HEK293 (cell line): ENCODE measurements at regions not wholly inside any gene's neighbourhood (a gene's known extent, or its start where the extent isn't known, plus 50 kb on each side); places are given as distances from the start of the nearest gene placed in this dataset.

Experiments
- CTCF ChIA-PET: fragments of 350-600 bp; formaldehyde crosslinking; extraction: SDS; loops from one replicate; lab custom pipeline; 2021; ENCODE audit warnings: antibody characterized with exemption; lab: Yijun Ruan, JAX
- POLR2A ChIA-PET: fragments of 300-600 bp; formaldehyde crosslinking; extraction: SDS; loops from one replicate; lab custom pipeline; 2020; ENCODE audit warnings: antibody characterized with exemption, inconsistent platforms; lab: Yijun Ruan, JAX
- H3K27ac ChIP-seq: fragments of 200-500 bp; sonication (Bioruptor generic); 2 replicates; pipeline ENCODE4 v1.5.1; 2014; ENCODE audit warnings: low read depth, low read length, control low read depth, inconsistent platforms; ENCODE audit errors: extremely low read depth
- H3K36me3 ChIP-seq, 2 experiments: fragments of 200-500 bp in 1 of 2; sonication (Bioruptor generic) in 1 of 2; 1 replicate in 1 of 2; 2 replicates in 1 of 2; pipeline ENCODE4 v1.5.1; 2014 to 2017; ENCODE audit warnings: inconsistent platforms in 2 of 2, low read length in 2 of 2; ENCODE audit not compliant: control insufficient read depth in 2 of 2, insufficient read depth in 1 of 2
- H3K4me1 ChIP-seq: fragments of 200-500 bp; sonication (Bioruptor generic); 2 replicates; pipeline ENCODE4 v1.5.1; 2014; ENCODE audit warnings: mild to moderate bottlenecking, low read length, inconsistent platforms; ENCODE audit not compliant: control insufficient read depth, insufficient read depth
- H3K4me3 ChIP-seq: 2 replicates; pipeline ENCODE4 v1.5.1; 2011; ENCODE audit warnings: low read depth, mild to moderate bottlenecking, control low read depth, low read length, moderate library complexity
- H3K9me3 ChIP-seq: fragments of 200-500 bp; sonication (Bioruptor generic); 2 replicates; pipeline ENCODE4 v1.5.1; 2014; ENCODE audit warnings: low read depth, low read length, inconsistent platforms; ENCODE audit not compliant: control insufficient read depth, insufficient read depth
- HOXC10 ChIP-seq: sonication (generic); formaldehyde crosslinking; IDR thresholded peaks from 2 replicates; pipeline ENCODE4 v1.8.1; 2023; ENCODE audit warnings: mild to moderate bottlenecking, missing genetic modification reagents
- KLF8 ChIP-seq: fragments of 450-650 bp; formaldehyde crosslinking; IDR thresholded peaks from 2 replicates; pipeline ENCODE4 v1.5.1; 2016; ENCODE audit warnings: missing biosample characterization, missing genetic modification characterization
- MYNN ChIP-seq: fragments of 450-650 bp; formaldehyde crosslinking; IDR thresholded peaks from 2 replicates; pipeline ENCODE4 v1.5.1; 2016; ENCODE audit warnings: missing biosample characterization, missing genetic modification characterization, borderline replicate concordance
- PRDM1 ChIP-seq: fragments of 450-650 bp; formaldehyde crosslinking; IDR thresholded peaks from 2 replicates; pipeline ENCODE4; 2016; ENCODE audit warnings: missing biosample characterization, missing genetic modification characterization
- RBAK ChIP-seq: fragments of 450-650 bp; formaldehyde crosslinking; IDR thresholded peaks from 2 replicates; pipeline ENCODE4 v1.5.1; 2016; ENCODE audit warnings: missing biosample characterization, missing genetic modification characterization
- SP3 ChIP-seq: fragments of 450-650 bp; formaldehyde crosslinking; IDR thresholded peaks from 2 replicates; pipeline ENCODE4 v1.5.1; 2016; ENCODE audit warnings: missing biosample characterization, missing genetic modification characterization
- TCF7L2 ChIP-seq: IDR thresholded peaks from 2 replicates; pipeline ENCODE4 v1.6.1; 2011; ENCODE audit warnings: low read depth, mild to moderate bottlenecking, inconsistent platforms, low read length, moderate library complexity, borderline replicate concordance
- TRIM28 ChIP-seq: IDR thresholded peaks from 2 replicates; pipeline ENCODE4 v1.6.1; 2011; ENCODE audit warnings: low read length, control low read depth, borderline replicate concordance
- ZBTB1 ChIP-seq: fragments of 450-650 bp; formaldehyde crosslinking; IDR thresholded peaks from 2 replicates; pipeline ENCODE4 v1.5.1; 2016; ENCODE audit warnings: missing biosample characterization, missing genetic modification characterization
- ZBTB7A ChIP-seq: fragments of 450-650 bp; formaldehyde crosslinking; IDR thresholded peaks from 2 replicates; pipeline ENCODE4 v1.5.1; 2016; ENCODE audit warnings: low read depth, missing biosample characterization, missing genetic modification characterization
- ZFP3 ChIP-seq: fragments of 450-650 bp; formaldehyde crosslinking; IDR thresholded peaks from 2 replicates; pipeline ENCODE4 v1.5.1; 2016; ENCODE audit warnings: low read depth, missing biosample characterization, missing genetic modification characterization
- ZNF24 ChIP-seq: fragments of 450-650 bp; formaldehyde crosslinking; IDR thresholded peaks from 2 replicates; pipeline ENCODE4 v1.5.1; 2016; ENCODE audit warnings: missing biosample characterization, missing genetic modification characterization
- ZNF514 ChIP-seq: fragments of 450-650 bp; formaldehyde crosslinking; IDR thresholded peaks from 2 replicates; pipeline ENCODE4 v1.5.1; 2016; ENCODE audit warnings: missing biosample characterization, missing genetic modification characterization
- ZNF521 ChIP-seq: fragments of 450-650 bp; formaldehyde crosslinking; IDR thresholded peaks from 2 replicates; pipeline ENCODE4 v1.5.1; 2017; ENCODE audit warnings: missing biosample characterization, mild to moderate bottlenecking, missing genetic modification characterization
- ZNF544 ChIP-seq: fragments of 450-650 bp; formaldehyde crosslinking; IDR thresholded peaks from 2 replicates; pipeline ENCODE4 v1.5.0; 2017; ENCODE audit warnings: missing biosample characterization, missing genetic modification characterization
- ZNF571 ChIP-seq: fragments of 450-650 bp; formaldehyde crosslinking; IDR thresholded peaks from 2 replicates; pipeline ENCODE4 v1.5.0; 2017; ENCODE audit warnings: missing biosample characterization, missing genetic modification characterization
- ZNF610 ChIP-seq: fragments of 450-650 bp; formaldehyde crosslinking; IDR thresholded peaks from 2 replicates; pipeline ENCODE4 v1.5.1; 2016; ENCODE audit warnings: missing biosample characterization, missing genetic modification characterization, borderline replicate concordance
- ZNF654 ChIP-seq: fragments of 450-650 bp; formaldehyde crosslinking; IDR thresholded peaks from 2 replicates; pipeline ENCODE4 v1.5.1; 2016; ENCODE audit warnings: low read depth, missing biosample characterization, missing genetic modification characterization
- ZNF664 ChIP-seq: fragments of 450-650 bp; formaldehyde crosslinking; IDR thresholded peaks from 2 replicates; pipeline ENCODE4 v1.5.1; 2016; ENCODE audit warnings: missing biosample characterization, missing genetic modification characterization
- TF ChIP-seq, protein P1 (sequence below): fragments of 450-650 bp; formaldehyde crosslinking; IDR thresholded peaks from 2 replicates; pipeline ENCODE4 v1.5.1; 2017; ENCODE audit warnings: missing biosample characterization, missing genetic modification characterization
- TF ChIP-seq, protein P2 (sequence below): fragments of 450-650 bp; formaldehyde crosslinking; IDR thresholded peaks from 2 replicates; pipeline ENCODE4 v1.5.1; 2016; ENCODE audit warnings: missing biosample characterization, missing genetic modification characterization
- TF ChIP-seq, protein P3 (sequence below): fragments of 450-650 bp; formaldehyde crosslinking; IDR thresholded peaks from 2 replicates; pipeline ENCODE4 v1.5.1; 2016; ENCODE audit warnings: missing biosample characterization, missing genetic modification characterization
- TF ChIP-seq, protein P4 (sequence below): fragments of 450-650 bp; IDR thresholded peaks from 2 replicates; pipeline ENCODE4 v1.5.1; 2018; ENCODE audit warnings: missing biosample characterization, missing genetic modification characterization
- TF ChIP-seq, protein P5 (sequence below): fragments of 450-650 bp; formaldehyde crosslinking; IDR thresholded peaks from 2 replicates; pipeline ENCODE4 v1.5.1; 2016; ENCODE audit warnings: missing biosample characterization, missing genetic modification characterization

DNA sequence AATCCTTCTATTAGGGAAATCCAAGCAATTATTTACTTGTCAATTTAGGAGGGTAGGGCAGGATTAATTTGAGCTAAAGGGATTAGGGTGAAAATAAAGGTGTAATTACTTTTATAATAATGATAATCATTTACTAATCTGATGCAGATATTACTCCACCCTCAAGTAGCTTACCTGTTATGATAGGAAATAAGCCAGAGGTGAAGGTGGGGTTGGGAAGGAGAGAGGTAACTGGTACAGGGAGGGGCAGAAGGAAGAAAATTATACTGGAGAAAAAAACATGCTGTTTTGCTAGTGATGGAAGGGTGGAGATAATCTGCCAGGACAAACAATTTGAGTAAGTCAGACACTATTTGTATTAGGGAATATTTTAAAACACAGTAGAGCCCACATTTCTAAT, 157.7 kb downstream of the BARX2 start:
- ChIA-PET CTCF (interaction anchor here (0.6 kb wide), 1 partner anchor 155 kb away, joined by 3 read pairs; no protein-coding TSS in a partner anchor), POLR2A (no interaction called here)
- no peak overlapping the region for H3K4me3 ChIP-seq
- no peak for TF ChIP-seq MYNN (tag by site-specific recombination)
- no peak for TF ChIP-seq ZNF571 (tag by site-specific recombination)
- no peak for TF ChIP-seq SP3 (tag by site-specific recombination)
- TF ChIP-seq, protein P1, sequence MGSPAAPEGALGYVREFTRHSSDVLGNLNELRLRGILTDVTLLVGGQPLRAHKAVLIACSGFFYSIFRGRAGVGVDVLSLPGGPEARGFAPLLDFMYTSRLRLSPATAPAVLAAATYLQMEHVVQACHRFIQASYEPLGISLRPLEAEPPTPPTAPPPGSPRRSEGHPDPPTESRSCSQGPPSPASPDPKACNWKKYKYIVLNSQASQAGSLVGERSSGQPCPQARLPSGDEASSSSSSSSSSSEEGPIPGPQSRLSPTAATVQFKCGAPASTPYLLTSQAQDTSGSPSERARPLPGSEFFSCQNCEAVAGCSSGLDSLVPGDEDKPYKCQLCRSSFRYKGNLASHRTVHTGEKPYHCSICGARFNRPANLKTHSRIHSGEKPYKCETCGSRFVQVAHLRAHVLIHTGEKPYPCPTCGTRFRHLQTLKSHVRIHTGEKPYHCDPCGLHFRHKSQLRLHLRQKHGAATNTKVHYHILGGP (tag by site-specific recombination): no peak
- TF ChIP-seq, protein P2, sequence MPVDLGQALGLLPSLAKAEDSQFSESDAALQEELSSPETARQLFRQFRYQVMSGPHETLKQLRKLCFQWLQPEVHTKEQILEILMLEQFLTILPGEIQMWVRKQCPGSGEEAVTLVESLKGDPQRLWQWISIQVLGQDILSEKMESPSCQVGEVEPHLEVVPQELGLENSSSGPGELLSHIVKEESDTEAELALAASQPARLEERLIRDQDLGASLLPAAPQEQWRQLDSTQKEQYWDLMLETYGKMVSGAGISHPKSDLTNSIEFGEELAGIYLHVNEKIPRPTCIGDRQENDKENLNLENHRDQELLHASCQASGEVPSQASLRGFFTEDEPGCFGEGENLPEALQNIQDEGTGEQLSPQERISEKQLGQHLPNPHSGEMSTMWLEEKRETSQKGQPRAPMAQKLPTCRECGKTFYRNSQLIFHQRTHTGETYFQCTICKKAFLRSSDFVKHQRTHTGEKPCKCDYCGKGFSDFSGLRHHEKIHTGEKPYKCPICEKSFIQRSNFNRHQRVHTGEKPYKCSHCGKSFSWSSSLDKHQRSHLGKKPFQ: no peak
- TF ChIP-seq ZNF654 (tag by site-specific recombination): no peak
- TF ChIP-seq ZNF521: no peak
- no peak for TF ChIP-seq TRIM28
- no peak for TF ChIP-seq ZNF24 (tag by site-specific recombination)
- TF ChIP-seq RBAK (tag by site-specific recombination): no peak
- no peak for TF ChIP-seq ZNF514 (tag by site-specific recombination)
- H3K9me3 ChIP-seq: no peaks in the 10 kb centered on the region
- no peaks in the 10 kb centered on the region for H3K4me1 ChIP-seq
- H3K27ac ChIP-seq: no peak overlapping the region
- H3K36me3 ChIP-seq: no peaks in the 10 kb centered on the region

DNA sequence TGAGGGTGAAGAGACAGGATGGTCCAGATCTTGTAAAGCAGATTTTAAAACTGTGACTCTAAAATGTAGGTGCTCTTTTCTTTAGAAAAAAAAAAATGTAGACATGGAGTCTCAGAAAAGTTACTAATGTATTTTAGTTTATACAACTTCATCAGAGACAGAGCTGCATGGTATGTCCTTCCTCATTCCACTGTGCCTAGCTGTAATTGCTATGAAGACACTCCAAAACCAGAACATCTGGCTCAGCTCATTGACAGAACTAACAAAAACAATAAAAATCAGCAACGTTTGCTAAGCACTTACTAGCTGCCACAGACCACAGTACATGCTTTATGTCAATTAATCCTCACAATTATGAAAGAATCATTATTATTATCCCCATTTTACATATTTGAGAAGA, 160.7 kb downstream of the BARX2 start:
- no peaks in the 10 kb centered on the region for H3K9me3 ChIP-seq
- H3K27ac ChIP-seq: no peak overlapping the region
- TF ChIP-seq ZNF544 (tag by site-specific recombination): no peak
- no peak for TF ChIP-seq ZBTB7A (tag by site-specific recombination)
- TF ChIP-seq HOXC10: no peak
- no peak for TF ChIP-seq ZNF664 (tag by site-specific recombination)
- no peak for TF ChIP-seq ZFP3 (tag by site-specific recombination)
- TF ChIP-seq ZBTB1 (tag by site-specific recombination): no peak
- no peak for TF ChIP-seq ZNF610 (tag by site-specific recombination)
- TF ChIP-seq KLF8 (tag by site-specific recombination): no peak
- TF ChIP-seq, protein P3, sequence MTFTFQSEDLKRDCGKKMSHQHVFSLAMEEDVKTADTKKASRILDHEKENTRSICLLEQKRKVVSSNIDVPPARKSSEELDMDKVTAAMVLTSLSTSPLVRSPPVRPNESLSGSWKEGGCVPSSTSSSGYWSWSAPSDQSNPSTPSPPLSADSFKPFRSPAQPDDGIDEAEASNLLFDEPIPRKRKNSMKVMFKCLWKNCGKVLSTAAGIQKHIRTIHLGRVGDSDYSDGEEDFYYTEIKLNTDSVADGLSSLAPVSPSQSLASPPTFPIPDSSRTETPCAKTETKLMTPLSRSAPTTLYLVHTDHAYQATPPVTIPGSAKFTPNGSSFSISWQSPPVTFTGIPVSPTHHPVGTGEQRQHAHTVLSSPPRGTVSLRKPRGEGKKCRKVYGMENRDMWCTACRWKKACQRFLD (tag by site-specific recombination): no peak
- no peak for TF ChIP-seq ZNF24 (tag by site-specific recombination)
- TF ChIP-seq, protein P4, sequence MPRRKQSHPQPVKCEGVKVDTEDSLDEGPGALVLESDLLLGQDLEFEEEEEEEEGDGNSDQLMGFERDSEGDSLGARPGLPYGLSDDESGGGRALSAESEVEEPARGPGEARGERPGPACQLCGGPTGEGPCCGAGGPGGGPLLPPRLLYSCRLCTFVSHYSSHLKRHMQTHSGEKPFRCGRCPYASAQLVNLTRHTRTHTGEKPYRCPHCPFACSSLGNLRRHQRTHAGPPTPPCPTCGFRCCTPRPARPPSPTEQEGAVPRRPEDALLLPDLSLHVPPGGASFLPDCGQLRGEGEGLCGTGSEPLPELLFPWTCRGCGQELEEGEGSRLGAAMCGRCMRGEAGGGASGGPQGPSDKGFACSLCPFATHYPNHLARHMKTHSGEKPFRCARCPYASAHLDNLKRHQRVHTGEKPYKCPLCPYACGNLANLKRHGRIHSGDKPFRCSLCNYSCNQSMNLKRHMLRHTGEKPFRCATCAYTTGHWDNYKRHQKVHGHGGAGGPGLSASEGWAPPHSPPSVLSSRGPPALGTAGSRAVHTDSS (tag by site-specific recombination): no peak
- TF ChIP-seq, protein P5, sequence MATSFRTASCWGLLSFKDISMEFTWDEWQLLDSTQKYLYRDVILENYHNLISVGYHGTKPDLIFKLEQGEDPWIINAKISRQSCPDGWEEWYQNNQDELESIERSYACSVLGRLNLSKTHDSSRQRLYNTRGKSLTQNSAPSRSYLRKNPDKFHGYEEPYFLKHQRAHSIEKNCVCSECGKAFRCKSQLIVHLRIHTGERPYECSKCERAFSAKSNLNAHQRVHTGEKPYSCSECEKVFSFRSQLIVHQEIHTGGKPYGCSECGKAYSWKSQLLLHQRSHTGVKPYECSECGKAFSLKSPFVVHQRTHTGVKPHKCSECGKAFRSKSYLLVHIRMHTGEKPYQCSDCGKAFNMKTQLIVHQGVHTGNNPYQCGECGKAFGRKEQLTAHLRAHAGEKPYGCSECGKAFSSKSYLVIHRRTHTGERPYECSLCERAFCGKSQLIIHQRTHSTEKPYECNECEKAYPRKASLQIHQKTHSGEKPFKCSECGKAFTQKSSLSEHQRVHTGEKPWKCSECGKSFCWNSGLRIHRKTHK (tag by site-specific recombination): no peak
- no peak for TF ChIP-seq PRDM1 (tag by site-specific recombination)
- no peak for TF ChIP-seq TCF7L2
- CTCF ChIA-PET: no interaction called here
- POLR2A ChIA-PET: no interaction called here
- no peaks in the 10 kb centered on the region for H3K4me1 ChIP-seq
- no peak overlapping the region for H3K4me3 ChIP-seq
- no peaks in the 10 kb centered on the region for H3K36me3 ChIP-seq
